Ishikawa (cell line): ENCODE measurements at regions not wholly inside any gene's neighbourhood (a gene's known extent, or its start where the extent isn't known, plus 50 kb on each side); places are given as distances from the start of the nearest gene placed in this dataset.

Experiments
- CEBPB ChIP-seq: IDR thresholded peaks from 2 replicates; pipeline ENCODE4 v1.6.1; 2012
- CREB1 ChIP-seq: IDR thresholded peaks from 2 replicates; pipeline ENCODE4 v1.6.1; 2012; ENCODE audit warnings: low read depth
- EGR1 ChIP-seq: IDR thresholded peaks from 2 replicates; pipeline ENCODE4 v1.6.1; 2012
- EP300 ChIP-seq: IDR thresholded peaks from 2 replicates; pipeline ENCODE4 v1.6.1; 2012; ENCODE audit warnings: borderline replicate concordance
- FOXM1 ChIP-seq: IDR thresholded peaks from 2 replicates; pipeline ENCODE4 v1.6.1; 2012; ENCODE audit warnings: low read depth, borderline replicate concordance
- NFIC ChIP-seq: IDR thresholded peaks from 2 replicates; pipeline ENCODE4 v1.6.1; 2012
- RAD21 ChIP-seq: IDR thresholded peaks from 2 replicates; pipeline ENCODE4 v1.6.1; 2012; ENCODE audit warnings: low read depth
- TAF1 ChIP-seq: IDR thresholded peaks from 2 replicates; pipeline ENCODE4 v1.6.1; 2012; ENCODE audit warnings: low read depth, mild to moderate bottlenecking
- TCF12 ChIP-seq: IDR thresholded peaks from 2 replicates; pipeline ENCODE4 v1.6.1; 2012; ENCODE audit warnings: low read depth
- TEAD4 ChIP-seq: IDR thresholded peaks from 2 replicates; pipeline ENCODE4 v1.6.1; 2012
- YY1 ChIP-seq: IDR thresholded peaks from 2 replicates; pipeline ENCODE4 v1.6.1; 2012; ENCODE audit warnings: low read depth
- TF ChIP-seq, protein P1 (sequence below): IDR thresholded peaks from 2 replicates; pipeline ENCODE4 v1.6.1; 2012; ENCODE audit warnings: low read depth, mild to moderate bottlenecking
- TF ChIP-seq, protein P2 (sequence below): IDR thresholded peaks from 2 replicates; pipeline ENCODE4 v1.6.1; 2012

DNA sequence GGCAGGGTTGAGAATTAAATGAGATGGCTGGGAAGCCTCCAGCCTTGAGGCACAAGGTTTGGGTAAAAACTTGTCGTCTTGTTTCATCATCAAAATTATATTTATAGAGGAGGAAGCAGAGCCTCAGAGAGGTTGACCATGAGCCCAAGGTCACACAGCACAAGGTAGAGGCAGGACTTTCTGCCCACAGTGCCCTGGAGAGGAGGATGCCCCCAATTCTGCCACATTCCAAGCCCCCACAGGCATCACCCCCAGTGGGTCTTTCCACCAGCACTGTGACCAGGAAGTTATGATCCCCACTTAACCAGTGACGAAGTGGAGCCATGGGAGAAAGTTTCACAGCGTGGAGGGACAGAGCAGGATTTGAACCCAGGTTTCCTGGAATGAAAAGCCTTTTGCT, 400.0 kb downstream of the MATN1 start:
- TF ChIP-seq, protein P1, sequence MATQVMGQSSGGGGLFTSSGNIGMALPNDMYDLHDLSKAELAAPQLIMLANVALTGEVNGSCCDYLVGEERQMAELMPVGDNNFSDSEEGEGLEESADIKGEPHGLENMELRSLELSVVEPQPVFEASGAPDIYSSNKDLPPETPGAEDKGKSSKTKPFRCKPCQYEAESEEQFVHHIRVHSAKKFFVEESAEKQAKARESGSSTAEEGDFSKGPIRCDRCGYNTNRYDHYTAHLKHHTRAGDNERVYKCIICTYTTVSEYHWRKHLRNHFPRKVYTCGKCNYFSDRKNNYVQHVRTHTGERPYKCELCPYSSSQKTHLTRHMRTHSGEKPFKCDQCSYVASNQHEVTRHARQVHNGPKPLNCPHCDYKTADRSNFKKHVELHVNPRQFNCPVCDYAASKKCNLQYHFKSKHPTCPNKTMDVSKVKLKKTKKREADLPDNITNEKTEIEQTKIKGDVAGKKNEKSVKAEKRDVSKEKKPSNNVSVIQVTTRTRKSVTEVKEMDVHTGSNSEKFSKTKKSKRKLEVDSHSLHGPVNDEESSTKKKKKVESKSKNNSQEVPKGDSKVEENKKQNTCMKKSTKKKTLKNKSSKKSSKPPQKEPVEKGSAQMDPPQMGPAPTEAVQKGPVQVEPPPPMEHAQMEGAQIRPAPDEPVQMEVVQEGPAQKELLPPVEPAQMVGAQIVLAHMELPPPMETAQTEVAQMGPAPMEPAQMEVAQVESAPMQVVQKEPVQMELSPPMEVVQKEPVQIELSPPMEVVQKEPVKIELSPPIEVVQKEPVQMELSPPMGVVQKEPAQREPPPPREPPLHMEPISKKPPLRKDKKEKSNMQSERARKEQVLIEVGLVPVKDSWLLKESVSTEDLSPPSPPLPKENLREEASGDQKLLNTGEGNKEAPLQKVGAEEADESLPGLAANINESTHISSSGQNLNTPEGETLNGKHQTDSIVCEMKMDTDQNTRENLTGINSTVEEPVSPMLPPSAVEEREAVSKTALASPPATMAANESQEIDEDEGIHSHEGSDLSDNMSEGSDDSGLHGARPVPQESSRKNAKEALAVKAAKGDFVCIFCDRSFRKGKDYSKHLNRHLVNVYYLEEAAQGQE, result no peak
- TF ChIP-seq, protein P2, sequence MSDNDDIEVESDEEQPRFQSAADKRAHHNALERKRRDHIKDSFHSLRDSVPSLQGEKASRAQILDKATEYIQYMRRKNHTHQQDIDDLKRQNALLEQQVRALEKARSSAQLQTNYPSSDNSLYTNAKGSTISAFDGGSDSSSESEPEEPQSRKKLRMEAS, result no peak
- TF ChIP-seq TAF1 (no peak), YY1 (no peak), CREB1 (no peak), CEBPB (no peak), RAD21 (no peak), EP300 (no peak), NFIC (no peak), EGR1 (no peak), TEAD4 (no peak), TCF12 (no peak), FOXM1 (no peak)
